Brain microvascular endothelial cell (primary cell): ENCODE measurements at regions not wholly inside any gene's neighbourhood (a gene's known extent, or its start where the extent isn't known, plus 50 kb on each side); places are given as distances from the start of the nearest gene placed in this dataset.

Experiments used
- DNase-seq: peaks from one replicate; pipeline ENCODE4 v3.0.0-alpha.2; 2020
- H3K27ac ChIP-seq: fragments of 250-450 bp; sonication (Bioruptor Pico); 2 replicates; pipeline ENCODE4 v1.5.1; 2020; ENCODE audit warnings: mild to moderate bottlenecking, moderate library complexity
- H3K27me3 ChIP-seq: fragments of 250-450 bp; sonication (Bioruptor Pico); replicated peaks from 2 replicates; pipeline ENCODE4 v1.5.1; 2020; ENCODE audit warnings: mild to moderate bottlenecking
- H3K36me3 ChIP-seq: fragments of 250-450 bp; sonication (Bioruptor Pico); replicated peaks from 2 replicates; pipeline ENCODE4 v1.5.1; 2020; ENCODE audit warnings: mild to moderate bottlenecking
- H3K4me3 ChIP-seq: 2 replicates; pipeline ENCODE4 v1.5.1; 2011; ENCODE audit warnings: low read depth, mild to moderate bottlenecking, control low read depth, low read length, moderate library complexity
- CTCF ChIP-seq: IDR thresholded peaks from 2 replicates; pipeline ENCODE4 v1.5.1; 2011; ENCODE audit warnings: low read depth, mild to moderate bottlenecking, moderate library complexity, low read length, control low read depth, inconsistent platforms; ENCODE audit errors: missing control alignments
- in situ Hi-C: cut with HindIII; loops from 2 replicates; pipeline ENCODE4 v1.10.0; 2017; ENCODE audit warnings: low sequenced_read_pairs, low pct_ligation_motif_present

- H3K4me3 ChIP-seq: no peak overlapping the region
- no peaks in the 10 kb centered on the region for H3K36me3 ChIP-seq
- no peak for TF ChIP-seq CTCF
- DNase-seq: no peak
- H3K27ac ChIP-seq: no peak overlapping the region
- H3K27me3 ChIP-seq: no peaks in the 10 kb centered on the region
- in situ Hi-C loops: no loop called here
Observed at GRCh38 chr10:33660329-33660728, 325.9 kb upstream of the NRP1 start.

GRCh38 chr10:33657913-33658312 lies 323.4 kb upstream of the NRP1 start:
- TF ChIP-seq CTCF: no peak
- in situ Hi-C loops: no loop called here
- no peak overlapping the region for H3K4me3 ChIP-seq
- H3K27ac ChIP-seq: no peak overlapping the region
- H3K27me3 ChIP-seq: no peaks in the 10 kb centered on the region
- H3K36me3 ChIP-seq: no peaks in the 10 kb centered on the region
- no peak for DNase-seq

DNA sequence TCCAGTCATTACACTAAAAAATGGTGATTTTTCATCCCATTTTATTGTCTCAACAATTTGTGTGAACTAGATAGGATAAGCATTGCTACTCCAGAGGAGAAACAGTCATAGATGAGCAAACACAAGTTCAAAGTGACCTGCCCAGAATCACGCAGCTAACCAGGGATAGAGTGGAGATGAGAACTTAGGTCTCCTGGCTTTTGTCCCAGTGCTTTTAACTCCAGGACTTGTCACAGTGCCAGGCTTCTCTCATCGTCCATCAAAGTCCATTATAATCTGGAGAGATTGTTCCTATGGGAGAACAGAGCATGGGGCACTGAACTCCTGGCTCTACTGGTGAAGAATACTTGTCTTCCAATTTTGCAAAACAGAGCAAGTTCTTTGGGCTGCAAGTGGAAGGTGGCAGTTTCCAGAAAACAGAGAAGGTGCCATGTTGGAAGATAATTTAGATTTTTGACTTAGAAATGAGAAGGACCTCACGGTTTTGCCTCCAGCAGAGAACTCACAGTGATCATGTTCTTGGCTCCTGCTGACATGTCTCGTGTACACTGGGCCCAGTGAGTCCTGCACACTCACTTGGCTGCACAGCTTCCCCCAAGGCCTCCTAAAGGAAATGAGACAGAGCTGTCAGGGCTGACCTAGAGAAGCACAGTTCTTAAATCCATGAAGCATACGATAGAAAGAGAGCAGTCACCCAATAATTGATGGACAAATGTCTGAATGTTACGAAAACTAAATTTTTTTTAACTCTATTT lies 322.9 kb upstream of the NRP1 start:
- Histone ChIP-seq H3K27me3 (no peaks in the 10 kb centered on the region), H3K36me3 (no peaks in the 10 kb centered on the region), H3K27ac (no peak overlapping the region), H3K4me3 (no peak overlapping the region)
- TF ChIP-seq CTCF: no peak
- in situ Hi-C loops: no loop called here
- DNase-seq: peak; percentile 16

DNA sequence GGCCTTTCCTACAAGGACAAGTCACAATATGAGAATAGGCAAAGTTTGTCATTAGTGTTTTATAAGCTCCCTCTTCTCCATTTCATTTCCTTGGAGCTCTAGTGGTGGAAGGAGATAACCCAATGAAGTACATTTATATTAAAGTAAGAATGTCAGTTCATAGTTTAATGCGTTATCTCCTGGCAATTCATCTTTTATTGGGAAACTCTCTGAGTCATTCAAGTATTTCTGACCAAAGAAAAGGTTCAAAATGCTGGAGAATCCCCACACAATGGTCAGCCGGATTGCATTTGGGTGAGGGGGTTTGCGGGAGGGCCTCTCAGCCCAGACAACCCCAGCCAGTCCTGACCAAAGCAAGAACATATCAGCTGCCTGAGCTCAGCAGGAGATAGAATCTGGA lies 321.5 kb upstream of the NRP1 start:
- no peak overlapping the region for H3K4me3 ChIP-seq
- TF ChIP-seq CTCF: no peak
- H3K36me3 ChIP-seq: no peaks in the 10 kb centered on the region
- no peak for DNase-seq
- in situ Hi-C loops: no loop called here
- no peak overlapping the region for H3K27ac ChIP-seq
- no peaks in the 10 kb centered on the region for H3K27me3 ChIP-seq

GRCh38 chr10:33655165-33655815 lies 320.8 kb upstream of the NRP1 start:
- no peak for DNase-seq
- no peak for TF ChIP-seq CTCF
- Histone ChIP-seq H3K36me3 (no peaks in the 10 kb centered on the region), H3K4me3 (no peak overlapping the region), H3K27me3 (no peaks in the 10 kb centered on the region), H3K27ac (no peak overlapping the region)
- in situ Hi-C loops: no loop called here
